Epithelial cell of proximal tubule (primary cell): ENCODE measurements at regions not wholly inside any gene's neighbourhood (a gene's known extent, or its start where the extent isn't known, plus 50 kb on each side); places are given as distances from the start of the nearest gene placed in this dataset.

ENCODE experiments used
- DNase-seq: peaks from one replicate; pipeline ENCODE4 v3.0.0-alpha.2; 2011; ENCODE audit warnings: low read depth
- H3K4me3 ChIP-seq: 2 replicates; pipeline ENCODE4 v1.5.1; 2011; ENCODE audit warnings: low read depth, mild to moderate bottlenecking, low read length
- TF ChIP-seq, protein P1 (sequence below): conservative IDR thresholded peaks from 2 replicates; pipeline ENCODE4 v1.5.1; 2012; ENCODE audit warnings: low read depth, mild to moderate bottlenecking, low read length

DNA sequence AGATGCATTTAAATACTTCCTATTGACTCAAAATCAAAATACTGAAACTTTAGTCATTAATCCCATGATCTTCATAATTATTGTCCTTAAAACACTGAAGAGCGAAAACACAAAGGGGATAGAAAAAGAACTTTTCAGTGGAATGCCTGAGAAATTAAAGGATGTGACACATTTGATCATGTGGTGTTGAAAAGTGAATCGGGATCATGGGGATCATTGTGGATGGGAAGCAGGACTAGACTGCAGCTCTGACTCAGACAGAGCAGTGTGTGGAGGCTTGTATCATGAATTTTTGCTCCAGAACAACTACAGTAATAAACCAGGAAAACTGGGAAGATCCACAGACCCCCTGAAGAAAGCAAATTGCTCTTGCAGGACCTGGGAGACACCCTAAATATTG, 161.1 kb upstream of the CXADR start:
- DNase-seq = no peak
- TF ChIP-seq, protein P1, sequence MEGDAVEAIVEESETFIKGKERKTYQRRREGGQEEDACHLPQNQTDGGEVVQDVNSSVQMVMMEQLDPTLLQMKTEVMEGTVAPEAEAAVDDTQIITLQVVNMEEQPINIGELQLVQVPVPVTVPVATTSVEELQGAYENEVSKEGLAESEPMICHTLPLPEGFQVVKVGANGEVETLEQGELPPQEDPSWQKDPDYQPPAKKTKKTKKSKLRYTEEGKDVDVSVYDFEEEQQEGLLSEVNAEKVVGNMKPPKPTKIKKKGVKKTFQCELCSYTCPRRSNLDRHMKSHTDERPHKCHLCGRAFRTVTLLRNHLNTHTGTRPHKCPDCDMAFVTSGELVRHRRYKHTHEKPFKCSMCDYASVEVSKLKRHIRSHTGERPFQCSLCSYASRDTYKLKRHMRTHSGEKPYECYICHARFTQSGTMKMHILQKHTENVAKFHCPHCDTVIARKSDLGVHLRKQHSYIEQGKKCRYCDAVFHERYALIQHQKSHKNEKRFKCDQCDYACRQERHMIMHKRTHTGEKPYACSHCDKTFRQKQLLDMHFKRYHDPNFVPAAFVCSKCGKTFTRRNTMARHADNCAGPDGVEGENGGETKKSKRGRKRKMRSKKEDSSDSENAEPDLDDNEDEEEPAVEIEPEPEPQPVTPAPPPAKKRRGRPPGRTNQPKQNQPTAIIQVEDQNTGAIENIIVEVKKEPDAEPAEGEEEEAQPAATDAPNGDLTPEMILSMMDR = no peak

DNA sequence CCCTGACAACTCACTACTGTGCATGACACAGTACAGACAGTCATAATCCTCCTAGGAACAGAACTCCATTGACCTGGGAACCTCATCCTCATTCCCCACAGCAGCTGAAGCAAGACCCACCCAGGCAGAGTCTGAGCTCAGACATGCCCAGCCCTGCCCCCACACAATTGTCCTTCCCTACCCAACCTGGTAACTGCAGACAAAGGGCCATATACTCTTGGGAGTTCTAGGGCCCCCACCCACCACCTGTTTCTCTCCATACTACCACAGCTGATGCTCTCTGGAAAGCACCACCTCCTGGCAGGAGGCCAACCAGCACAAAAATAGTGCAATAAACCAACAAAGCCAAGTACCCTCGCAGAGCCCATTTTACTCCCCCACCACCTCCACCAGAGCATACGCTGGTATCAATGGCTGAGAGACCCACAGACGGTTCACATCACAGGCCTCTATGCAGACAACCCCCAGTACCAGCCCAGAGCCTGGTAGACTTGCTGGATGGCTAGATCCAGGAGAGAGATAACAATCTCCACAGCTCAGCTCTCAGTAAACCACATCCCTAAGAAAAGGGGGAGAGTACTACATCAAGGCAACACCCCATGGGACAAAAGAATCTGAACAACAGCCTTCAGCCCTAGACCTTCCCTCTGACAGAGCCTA, 159.7 kb upstream of the CXADR start:
- TF ChIP-seq, protein P1 = no peak
- no peak overlapping the region for H3K4me3 ChIP-seq
- no peak for DNase-seq

More for the DNA sequence above, 161.1 kb upstream of the CXADR start:
- H3K4me3 ChIP-seq = no peak overlapping the region

DNA sequence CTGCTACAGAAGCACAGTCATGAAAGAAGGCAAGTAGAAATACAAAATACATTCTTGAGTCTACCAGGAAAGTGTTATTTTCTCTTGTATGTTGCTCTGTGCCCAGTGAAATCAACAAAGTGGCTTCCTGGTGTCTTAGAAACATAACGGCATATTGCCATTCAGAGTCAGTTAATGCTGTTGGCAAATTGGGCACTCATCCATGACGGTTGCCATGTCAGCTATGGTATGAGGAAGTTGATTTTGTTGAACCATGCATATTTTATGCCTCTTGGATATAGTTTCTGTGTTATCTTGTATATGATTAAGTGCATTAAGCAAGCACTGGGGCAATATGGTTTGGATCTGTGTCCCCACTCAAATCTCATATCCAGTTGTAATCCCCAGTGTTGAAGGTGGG, 153.1 kb upstream of the CXADR start:
- no peak overlapping the region for H3K4me3 ChIP-seq
- TF ChIP-seq, protein P1 = no peak
- peak; percentile 10 for DNase-seq

DNA sequence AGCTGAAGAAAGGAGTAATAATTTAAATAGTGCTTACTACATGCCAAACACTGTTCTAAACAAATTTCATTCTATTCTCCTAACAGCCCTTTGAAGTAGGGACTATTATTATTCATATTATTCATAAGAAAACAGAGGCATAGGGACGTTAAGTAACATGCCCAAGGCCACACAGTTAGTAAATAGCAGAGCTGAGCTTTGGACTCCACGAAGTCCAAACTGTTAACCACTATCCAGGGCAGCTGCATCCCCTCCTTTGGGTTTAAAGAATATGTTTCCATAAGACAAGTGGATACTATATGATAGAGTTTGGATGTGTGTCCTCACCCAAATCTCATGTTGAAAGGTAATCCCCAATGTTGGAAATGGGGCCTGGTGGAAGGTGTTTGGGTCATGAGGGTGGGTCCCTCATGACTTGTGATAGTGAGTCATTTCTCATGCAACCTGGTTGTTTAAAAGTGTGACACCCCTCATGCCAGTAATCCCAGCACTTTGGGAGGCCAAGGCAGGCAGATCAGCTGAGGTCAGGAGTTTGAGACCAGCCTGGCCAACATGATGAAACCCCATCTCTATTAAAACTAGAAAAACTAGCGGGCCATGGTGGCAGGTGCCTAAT, 144.0 kb upstream of the CXADR start:
- no peak for DNase-seq
- no peak overlapping the region for H3K4me3 ChIP-seq
- TF ChIP-seq, protein P1 = no peak

DNA sequence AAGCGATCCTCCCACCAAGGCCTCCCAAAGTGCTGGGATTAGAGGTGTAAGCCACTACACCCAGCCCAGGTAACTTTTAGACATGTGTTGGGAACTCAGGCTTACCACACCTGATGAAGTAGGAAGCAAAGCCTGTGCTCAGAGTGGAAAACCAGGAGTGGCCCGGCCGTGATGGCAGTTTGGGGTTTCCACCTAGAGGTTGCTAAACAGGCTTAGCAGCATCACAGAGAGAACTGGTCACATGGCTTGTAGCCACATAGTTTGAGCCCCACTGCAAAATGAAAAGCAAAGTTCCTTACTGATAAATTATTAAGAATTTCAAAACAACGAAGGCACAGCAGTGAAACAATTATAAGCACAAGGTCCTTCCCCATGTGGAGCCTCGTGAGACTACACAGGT, 142.6 kb upstream of the CXADR start:
- TF ChIP-seq, protein P1 = no peak
- H3K4me3 ChIP-seq = no peak overlapping the region
- no peak for DNase-seq

DNA sequence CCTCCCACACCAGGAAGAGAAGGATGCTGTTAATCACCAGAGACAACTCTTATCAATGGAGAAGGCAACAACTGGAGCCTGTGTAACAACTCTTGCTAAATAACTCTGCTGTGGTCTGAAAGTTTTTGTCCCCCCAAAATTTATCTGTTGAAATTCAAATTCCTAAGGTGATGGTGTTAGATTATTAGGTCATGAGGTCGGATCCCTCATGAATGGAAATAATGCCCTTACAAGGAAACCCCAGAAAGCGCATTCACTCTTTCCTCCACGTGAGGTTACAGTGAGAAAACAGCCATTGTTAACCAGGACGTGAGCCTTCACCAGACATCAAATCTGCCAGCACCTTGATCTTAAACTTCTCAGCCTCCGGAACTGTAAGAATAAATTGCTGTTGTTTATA, 141.9 kb upstream of the CXADR start:
- no peak overlapping the region for H3K4me3 ChIP-seq
- DNase-seq = no peak
- TF ChIP-seq, protein P1 = no peak

DNA sequence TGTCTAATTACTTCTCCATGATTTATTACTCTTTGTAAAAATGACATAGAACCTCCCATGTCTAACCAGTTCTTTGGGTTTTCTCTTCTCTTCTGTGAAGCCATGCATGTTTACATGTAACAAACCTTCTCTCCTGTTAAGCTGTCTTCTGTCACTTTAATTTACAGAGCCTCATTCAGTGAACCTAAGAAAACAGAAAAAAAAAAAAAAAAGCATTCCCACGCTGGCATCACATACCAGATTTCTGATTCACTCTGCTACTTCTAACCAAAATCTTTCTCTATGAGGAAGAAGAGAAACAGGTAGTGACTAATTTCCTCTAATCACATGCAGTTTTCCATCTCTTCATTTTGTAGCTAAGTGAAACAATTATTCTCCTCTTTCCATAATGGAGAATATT, 141.4 kb upstream of the CXADR start:
- no peak overlapping the region for H3K4me3 ChIP-seq
- TF ChIP-seq, protein P1 = no peak
- peak; percentile 45 for DNase-seq
